SK-N-SH (cell line): ENCODE measurements at regions not wholly inside any gene's neighbourhood (a gene's known extent, or its start where the extent isn't known, plus 50 kb on each side); places are given as distances from the start of the nearest gene placed in this dataset.

ENCODE experiments used
- CTCF ChIA-PET: fragments of 300-600, 350-600 bp; formaldehyde crosslinking; extraction: SDS; loops from one replicate; lab custom pipeline; 2021; lab: Yijun Ruan, JAX
- POLR2A ChIA-PET: fragments of 350-600 bp; sonication (Branson Sonifier 250); formaldehyde crosslinking; extraction: SDS; loops from one replicate; lab custom pipeline; 2020; ENCODE audit warnings: antibody characterized with exemption, inconsistent platforms; lab: Yijun Ruan, JAX
- DNase-seq: peaks from one replicate; pipeline ENCODE4 v3.0.0; 2012
- H2AFZ ChIP-seq: fragments of 200-600 bp; sonication (generic); 2 replicates; pipeline ENCODE4 v1.8.1; 2016; ENCODE audit warnings: antibody characterized with exemption, mild to moderate bottlenecking, low read depth
- H3F3A ChIP-seq: fragments of 200-600 bp; sonication (generic); replicated peaks from 2 replicates; pipeline ENCODE3; 2016; ENCODE audit warnings: antibody characterized with exemption, mild to moderate bottlenecking; ENCODE audit not compliant: insufficient read depth
- H3K27ac ChIP-seq, 2 experiments: fragments of 200-500 bp in 1 of 2; fragments of 200-600 bp in 1 of 2; sonication (Bioruptor generic) in 1 of 2; sonication (generic), shearing (Covaris generic) in 1 of 2; 2 replicates each; pipeline versions ENCODE4 v1.5.1 to v1.6.1; 2014 to 2016; ENCODE audit warnings: low read depth in 2 of 2, inconsistent platforms in 1 of 2, low read length in 1 of 2, mild to moderate bottlenecking in 1 of 2, mixed read lengths in 1 of 2
- H3K27me3 ChIP-seq: fragments of 200-600 bp; sonication (generic), shearing (Covaris generic); 2 replicates; pipeline ENCODE4 v1.6.1; 2016; ENCODE audit warnings: mixed run types; ENCODE audit not compliant: insufficient read depth
- H3K36me3 ChIP-seq, 2 experiments: fragments of 200-500 bp in 1 of 2; fragments of 200-600 bp in 1 of 2; sonication (Bioruptor generic) in 1 of 2; sonication (generic) in 1 of 2; replicated peaks in 1 of 2; 2 replicates each; pipeline versions ENCODE3 to v1.5.1; 2014 to 2016; ENCODE audit warnings: low read length in 1 of 2, mild to moderate bottlenecking in 1 of 2; ENCODE audit not compliant: insufficient read depth in 2 of 2, control insufficient read depth in 1 of 2
- H3K4me1 ChIP-seq, 2 experiments: fragments of 200-500 bp in 1 of 2; fragments of 200-600 bp in 1 of 2; sonication (Bioruptor generic) in 1 of 2; sonication (generic), shearing (Covaris generic) in 1 of 2; 2 replicates each; pipeline versions ENCODE4 v1.5.1 to v1.6.1; 2014 to 2016; ENCODE audit warnings: low read depth in 1 of 2, low read length in 1 of 2, mixed run types in 1 of 2; ENCODE audit not compliant: insufficient read depth in 2 of 2, control insufficient read depth in 1 of 2
- H3K4me2 ChIP-seq: fragments of 200-600 bp; sonication (generic), shearing (Covaris generic); 2 replicates; pipeline ENCODE4 v1.6.1; 2017; ENCODE audit warnings: mixed run types
- H3K4me3 ChIP-seq, 2 experiments: fragments of 200-500 bp in 1 of 2; fragments of 200-600 bp in 1 of 2; sonication (Bioruptor generic) in 1 of 2; sonication (generic), shearing (Covaris generic) in 1 of 2; 2 replicates each; pipeline versions ENCODE4 v1.5.1 to v1.8.1; 2014 to 2016; ENCODE audit warnings: low read depth in 2 of 2, inconsistent platforms in 1 of 2, low read length in 1 of 2, mild to moderate bottlenecking in 1 of 2, mixed read lengths in 1 of 2, moderate library complexity in 1 of 2
- H3K79me2 ChIP-seq: fragments of 200-600 bp; sonication (generic); 2 replicates; pipeline ENCODE4 v1.8.1; 2017; ENCODE audit warnings: mild to moderate bottlenecking; ENCODE audit not compliant: insufficient read depth
- H3K9ac ChIP-seq: fragments of 200-600 bp; sonication (generic); 2 replicates; pipeline ENCODE4 v1.6.1; 2017; ENCODE audit warnings: mixed run types
- H3K9me2 ChIP-seq: fragments of 200-600 bp; sonication (generic); 2 replicates; pipeline ENCODE4 v1.6.1; 2017; ENCODE audit warnings: mixed run types
- H3K9me3 ChIP-seq: fragments of 200-600 bp; sonication (generic); 2 replicates; pipeline ENCODE4 v1.6.1; 2017; ENCODE audit warnings: mixed run types, mild to moderate bottlenecking, moderate library complexity
- H4K20me1 ChIP-seq: fragments of 200-600 bp; sonication (generic); 2 replicates; pipeline ENCODE4 v1.6.1; 2017; ENCODE audit warnings: mild to moderate bottlenecking, mixed run types; ENCODE audit not compliant: insufficient read depth
- CTCF ChIP-seq: fragments of 200-600 bp; sonication (generic); IDR thresholded peaks from 2 replicates; pipeline ENCODE4 v1.6.1; 2017; ENCODE audit warnings: antibody characterized with exemption, mild to moderate bottlenecking, moderate library complexity
- FOXJ3 ChIP-seq: sonication (generic); formaldehyde crosslinking; IDR thresholded peaks from 2 replicates; pipeline ENCODE4 v1.5.1; 2020; ENCODE audit warnings: mild to moderate bottlenecking, missing genetic modification reagents
- FOXM1 ChIP-seq: IDR thresholded peaks from 2 replicates; pipeline ENCODE4 v1.4.0; 2012; ENCODE audit warnings: low read depth, mild to moderate bottlenecking
- GABPA ChIP-seq: IDR thresholded peaks from 2 replicates; pipeline ENCODE4 v1.4.0; 2012; ENCODE audit warnings: low read depth, mild to moderate bottlenecking
- JUND ChIP-seq: IDR thresholded peaks from 2 replicates; pipeline ENCODE4 v1.4.0; 2012
- MEF2A ChIP-seq: IDR thresholded peaks from 2 replicates; pipeline ENCODE4 v1.4.0; 2012; ENCODE audit warnings: low read depth, borderline replicate concordance
- MXI1 ChIP-seq: IDR thresholded peaks from 2 replicates; pipeline ENCODE4 v1.6.1; 2012; ENCODE audit warnings: mild to moderate bottlenecking, low read depth, low read length, improper control_type of control experiment
- PBX3 ChIP-seq: IDR thresholded peaks from 2 replicates; pipeline ENCODE4; 2012
- RCOR1 ChIP-seq: fragments of 150-350 bp; IDR thresholded peaks from 2 replicates; pipeline ENCODE4 v1.6.1; 2017; ENCODE audit warnings: antibody characterized with exemption, low read length
- REST ChIP-seq: IDR thresholded peaks from 2 replicates; pipeline ENCODE4 v1.6.1; 2012; ENCODE audit warnings: mild to moderate bottlenecking, low read depth, low read length, moderate library complexity
- RXRA ChIP-seq: IDR thresholded peaks from 2 replicates; pipeline ENCODE4 v1.4.0; 2012; ENCODE audit warnings: low read depth, mild to moderate bottlenecking, borderline replicate concordance
- SMC3 ChIP-seq: IDR thresholded peaks from 2 replicates; pipeline ENCODE4 v1.6.1; 2012; ENCODE audit warnings: low read depth, low read length, improper control_type of control experiment
- TEAD4 ChIP-seq: IDR thresholded peaks from 2 replicates; pipeline ENCODE4 v1.4.0; 2012; ENCODE audit warnings: mild to moderate bottlenecking, borderline replicate concordance; ENCODE audit not compliant: insufficient read depth
- USF2 ChIP-seq: fragments of 150-350 bp; IDR thresholded peaks from 2 replicates; pipeline ENCODE4 v1.6.1; 2017; ENCODE audit warnings: antibody characterized with exemption, low read length, low read depth, borderline replicate concordance
- WGBS: methylation state at CpG from one replicate; pipeline ENCODE4 v1.1.6; 2017; ENCODE audit warnings: low lambda C conversion rate; 5-methylcytosine and 5-hydroxymethylcytosine counted together

GRCh38 chr1:219020386-219020785, 153.3 kb upstream of the LYPLAL1 start:
- no peaks in the 10 kb centered on the region for H3K36me3 ChIP-seq
- H3F3A ChIP-seq, result no peaks in the 10 kb centered on the region
- H3K27ac ChIP-seq, result no peak overlapping the region
- TF ChIP-seq GABPA (no peak), FOXM1 (no peak), RCOR1 (no peak), RXRA (no peak), FOXJ3 (CRISPR knock-in tag) (no peak), USF2 (no peak), MXI1 (no peak), PBX3 (no peak)
- no peaks in the 10 kb centered on the region for H3K9me2 ChIP-seq
- no peak overlapping the region for H3K4me3 ChIP-seq
- H3K4me2 ChIP-seq, result no peak overlapping the region
- H4K20me1 ChIP-seq, result no peaks in the 10 kb centered on the region
- H3K9ac ChIP-seq, result no peak overlapping the region
- no peak overlapping the region for H2AFZ ChIP-seq
- no peak for DNase-seq
- H3K27me3 ChIP-seq, result no peaks in the 10 kb centered on the region
- WGBS, result 80% methylated on average over 2 of the region's 2 CpGs
- no peaks in the 10 kb centered on the region for H3K4me1 ChIP-seq
- no peaks in the 10 kb centered on the region for H3K9me3 ChIP-seq
- no peaks in the 10 kb centered on the region for H3K79me2 ChIP-seq
- ChIA-PET POLR2A (no interaction called here), CTCF (interaction anchor here (0.7 to 1.0 kb wide), 3 partner anchors 37 to 792 kb away, joined by 3 read pairs; no protein-coding TSS in a partner anchor)

- no peak for DNase-seq
- POLR2A ChIA-PET, result no interaction called here
- no peaks in the 10 kb centered on the region for H3K27me3 ChIP-seq
- no peaks in the 10 kb centered on the region for H3K9me2 ChIP-seq
- H3K36me3 ChIP-seq, result no peaks in the 10 kb centered on the region
- no peak for TF ChIP-seq SMC3
- no peak for TF ChIP-seq RCOR1
- no peak for TF ChIP-seq REST
- no peak for TF ChIP-seq CTCF
- TF ChIP-seq JUND, result no peak
- TF ChIP-seq USF2, result no peak
- no peak for TF ChIP-seq TEAD4
- no peak for TF ChIP-seq MXI1
- TF ChIP-seq FOXM1, result no peak
- TF ChIP-seq MEF2A, result no peak
- TF ChIP-seq GABPA, result no peak
- TF ChIP-seq, all 33 proteins: peak for 0
- CTCF ChIA-PET, result interaction anchor here (0.7 kb wide), 1 partner anchor 388 kb away, joined by 3 read pairs; no protein-coding TSS in a partner anchor
- no peaks in the 10 kb centered on the region for H3K4me1 ChIP-seq
- H3K9ac ChIP-seq, result no peak overlapping the region
- H4K20me1 ChIP-seq, result no peaks in the 10 kb centered on the region
- no peaks in the 10 kb centered on the region for H3F3A ChIP-seq
- H3K4me3 ChIP-seq, result no peak overlapping the region
- H3K27ac ChIP-seq, result no peak overlapping the region
- H3K4me2 ChIP-seq, result no peak overlapping the region
- H3K9me3 ChIP-seq, result no peaks in the 10 kb centered on the region
- no peaks in the 10 kb centered on the region for H3K79me2 ChIP-seq
- no peak overlapping the region for H2AFZ ChIP-seq
These were observed 152.8 kb upstream of the LYPLAL1 start for GRCh38 chr1:219020846-219021245.
